GM12874 (cell line): ENCODE measurements at regions not wholly inside any gene's neighbourhood (a gene's known extent, or its start where the extent isn't known, plus 50 kb on each side); places are given as distances from the start of the nearest gene placed in this dataset.

Experiments used
- CTCF ChIP-seq: IDR thresholded peaks from 2 replicates; pipeline ENCODE4 v1.5.1; 2011; ENCODE audit warnings: low read depth, mild to moderate bottlenecking, control low read depth, low read length, moderate library complexity; ENCODE audit not compliant: insufficient read depth

- no peak for TF ChIP-seq CTCF
Measured at GRCh38 chr1:198861636-198862035, 222.8 kb downstream of the PTPRC start.

- no peak for TF ChIP-seq CTCF
Measured at GRCh38 chr1:198864695-198865094, 225.9 kb downstream of the PTPRC start.

GRCh38 chr1:198865319-198865718, 226.5 kb downstream of the PTPRC start:
- no peak for TF ChIP-seq CTCF

- no peak for TF ChIP-seq CTCF
Measured at GRCh38 chr1:198867182-198867581, 228.3 kb downstream of the PTPRC start.

- TF ChIP-seq CTCF: no peak
Measured at GRCh38 chr1:198873696-198874230, 234.9 kb downstream of the PTPRC start.

GRCh38 chr1:198876371-198876871, 237.6 kb downstream of the PTPRC start:
- TF ChIP-seq CTCF: no peak

GRCh38 chr1:198878566-198878965, 239.7 kb downstream of the PTPRC start:
- TF ChIP-seq CTCF: no peak
